ENCODE measurements at regions not wholly inside any gene's neighbourhood (a gene's known extent, or its start where the extent isn't known, plus 50 kb on each side); places are given as distances from the start of the nearest gene placed in this dataset.
A peak's percentile ranks its signal among the peaks of the same experiment; 100 is the strongest.

- 29 to 50% methylated on average over 11 of the region's 11 CpGs for WGBS, 2 donors
- Histone ChIP-seq H3K9ac (ENCODE audit: insufficient read depth in 1 of 2, low read length in 2 of 2) (no peak overlapping the region), H3K4me1 (ENCODE audit: control insufficient read depth in 5 of 5, insufficient read depth in 5 of 5, low read length in 5 of 5) (peaks cover 8 to 19% (median 9%) of the 10 kb centered on the region in 5 donors), H3K4me3 (no peak overlapping the region), H3K27ac (ENCODE audit: low read depth in 1 of 2, low read length in 1 of 2) (peak overlapping the region in 1 of 2 donors; percentile 75), H3K27me3 (ENCODE audit: control insufficient read depth in 3 of 3, insufficient read depth in 3 of 3, low read length in 2 of 3) (peaks cover 0 to 4% (median 0%) of the 10 kb centered on the region in 3 donors), H3K9me3 (ENCODE audit: control insufficient read depth in 4 of 4, insufficient read depth in 3 of 4, low read length in 3 of 4) (no peaks in the 10 kb centered on the region), H3K36me3 (ENCODE audit: control insufficient read depth in 4 of 4, insufficient read depth in 4 of 4, low read length in 4 of 4) (no peaks in the 10 kb centered on the region)
- DNase-seq: peak; percentile 40 to 70 (median 68)
- peak; percentile 82 for ATAC-seq (ENCODE audit: insufficient read depth, low FRiP score)
- TF ChIP-seq, protein P1, sequence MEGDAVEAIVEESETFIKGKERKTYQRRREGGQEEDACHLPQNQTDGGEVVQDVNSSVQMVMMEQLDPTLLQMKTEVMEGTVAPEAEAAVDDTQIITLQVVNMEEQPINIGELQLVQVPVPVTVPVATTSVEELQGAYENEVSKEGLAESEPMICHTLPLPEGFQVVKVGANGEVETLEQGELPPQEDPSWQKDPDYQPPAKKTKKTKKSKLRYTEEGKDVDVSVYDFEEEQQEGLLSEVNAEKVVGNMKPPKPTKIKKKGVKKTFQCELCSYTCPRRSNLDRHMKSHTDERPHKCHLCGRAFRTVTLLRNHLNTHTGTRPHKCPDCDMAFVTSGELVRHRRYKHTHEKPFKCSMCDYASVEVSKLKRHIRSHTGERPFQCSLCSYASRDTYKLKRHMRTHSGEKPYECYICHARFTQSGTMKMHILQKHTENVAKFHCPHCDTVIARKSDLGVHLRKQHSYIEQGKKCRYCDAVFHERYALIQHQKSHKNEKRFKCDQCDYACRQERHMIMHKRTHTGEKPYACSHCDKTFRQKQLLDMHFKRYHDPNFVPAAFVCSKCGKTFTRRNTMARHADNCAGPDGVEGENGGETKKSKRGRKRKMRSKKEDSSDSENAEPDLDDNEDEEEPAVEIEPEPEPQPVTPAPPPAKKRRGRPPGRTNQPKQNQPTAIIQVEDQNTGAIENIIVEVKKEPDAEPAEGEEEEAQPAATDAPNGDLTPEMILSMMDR (IDR thresholded peaks at IDR 0.05; ENCODE audit: control extremely low read depth, extremely low read depth): no peak
Observed at GRCh38 chr3:72487078-72487765, 361.0 kb downstream of the SHQ1 start.

- no peaks in the 10 kb centered on the region for H3K9me3 ChIP-seq (ENCODE audit: control insufficient read depth in 4 of 4, insufficient read depth in 3 of 4, low read length in 3 of 4)
Observed at GRCh38 chr3:72485641-72486040, 362.6 kb downstream of the SHQ1 start.

DNA sequence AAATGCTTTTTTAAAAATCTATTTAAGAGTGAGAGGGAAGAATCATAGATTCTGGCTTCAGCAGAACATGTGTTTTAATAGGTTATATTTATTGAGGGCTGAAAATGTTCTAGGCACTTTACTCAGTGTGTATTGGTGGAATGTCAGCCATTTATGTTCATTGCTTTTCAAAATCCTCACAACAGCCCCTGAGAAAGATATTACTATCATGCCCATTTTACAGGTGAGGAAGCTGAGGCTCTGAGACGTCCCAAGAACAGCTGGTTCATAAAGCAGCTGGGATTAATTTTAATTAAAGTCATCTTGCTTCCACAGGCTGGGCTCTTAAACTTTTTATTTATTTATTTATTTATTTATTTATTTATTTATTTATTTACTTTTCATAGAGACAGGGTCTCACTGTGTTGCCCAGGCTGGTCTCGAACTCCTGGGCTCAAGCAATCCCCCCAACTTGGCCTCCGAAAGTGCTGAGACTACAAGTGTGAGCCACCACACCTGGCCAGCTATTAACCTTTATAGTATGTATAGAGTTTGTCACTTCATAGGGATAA is 364.6 kb downstream of the SHQ1 start:
- Histone ChIP-seq H3K27ac (ENCODE audit: low read depth in 1 of 2, low read length in 1 of 2) (no peak overlapping the region), H3K36me3 (ENCODE audit: control insufficient read depth in 4 of 4, insufficient read depth in 4 of 4, low read length in 4 of 4) (no peaks in the 10 kb centered on the region), H3K9ac (ENCODE audit: insufficient read depth in 1 of 2, low read length in 2 of 2) (no peak overlapping the region), H3K9me3 (ENCODE audit: control insufficient read depth in 4 of 4, insufficient read depth in 3 of 4, low read length in 3 of 4) (no peaks in the 10 kb centered on the region), H3K27me3 (ENCODE audit: control insufficient read depth in 3 of 3, insufficient read depth in 3 of 3, low read length in 2 of 3) (no peaks in the 10 kb centered on the region), H3K4me3 (no peak overlapping the region), H3K4me1 (ENCODE audit: control insufficient read depth in 5 of 5, insufficient read depth in 5 of 5, low read length in 5 of 5) (peaks cover 8 to 19% (median 9%) of the 10 kb centered on the region in 5 donors)
- TF ChIP-seq, protein P1 (IDR thresholded peaks at IDR 0.05; ENCODE audit: control extremely low read depth, extremely low read depth): no peak
- WGBS, 2 donors: 92 to 94% methylated on average over 3 of the region's 3 CpGs
- ATAC-seq (ENCODE audit: insufficient read depth, low FRiP score) (no peak), DNase-seq (no peak)

More at GRCh38 chr3:72485641-72486040, 362.6 kb downstream of the SHQ1 start:
- no peak for ATAC-seq (ENCODE audit: insufficient read depth, low FRiP score)
- no peaks in the 10 kb centered on the region for H3K27me3 ChIP-seq (ENCODE audit: control insufficient read depth in 3 of 3, insufficient read depth in 3 of 3, low read length in 2 of 3)
- DNase-seq: peak in 2 of 3 donors; percentile 20 to 59
- 58 to 89% methylated on average over 2 of the region's 2 CpGs for WGBS, 2 donors
- TF ChIP-seq, protein P1 (IDR thresholded peaks at IDR 0.05; ENCODE audit: control extremely low read depth, extremely low read depth): no peak
- H3K36me3 ChIP-seq (ENCODE audit: control insufficient read depth in 4 of 4, insufficient read depth in 4 of 4, low read length in 4 of 4): no peaks in the 10 kb centered on the region
- H3K9ac ChIP-seq (ENCODE audit: insufficient read depth in 1 of 2, low read length in 2 of 2): no peak overlapping the region
- peak overlapping the region in 1 of 2 donors; percentile 60 for H3K27ac ChIP-seq (ENCODE audit: low read depth in 1 of 2, low read length in 1 of 2)
- peaks cover 8 to 21% (median 10%) of the 10 kb centered on the region in 5 donors for H3K4me1 ChIP-seq (ENCODE audit: control insufficient read depth in 5 of 5, insufficient read depth in 5 of 5, low read length in 5 of 5)
- no peak overlapping the region for H3K4me3 ChIP-seq
